ENCODE measurements at regions not wholly inside any gene's neighbourhood (a gene's known extent, or its start where the extent isn't known, plus 50 kb on each side); places are given as distances from the start of the nearest gene placed in this dataset.

DNA sequence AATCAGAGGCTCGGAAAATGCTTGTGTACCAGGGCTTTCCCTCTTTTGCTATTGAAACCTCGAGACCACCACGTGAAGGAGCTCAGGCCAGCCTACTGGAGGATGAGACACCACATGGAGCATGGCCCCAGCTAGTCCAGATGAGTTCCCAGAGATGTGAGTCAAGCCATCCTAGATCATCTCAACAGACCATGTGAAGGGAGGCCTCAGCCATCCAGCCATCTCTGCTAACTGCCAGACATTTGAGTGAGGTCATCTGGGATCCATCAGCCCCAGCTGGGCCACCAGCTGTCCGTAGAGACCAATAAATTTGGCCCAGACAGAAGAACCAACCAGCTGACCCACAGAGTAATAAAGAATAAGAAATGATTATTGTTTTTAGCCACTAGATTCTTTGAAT, 62.8 kb upstream of the PROK2 start:
- no peak for DNase-seq

DNA sequence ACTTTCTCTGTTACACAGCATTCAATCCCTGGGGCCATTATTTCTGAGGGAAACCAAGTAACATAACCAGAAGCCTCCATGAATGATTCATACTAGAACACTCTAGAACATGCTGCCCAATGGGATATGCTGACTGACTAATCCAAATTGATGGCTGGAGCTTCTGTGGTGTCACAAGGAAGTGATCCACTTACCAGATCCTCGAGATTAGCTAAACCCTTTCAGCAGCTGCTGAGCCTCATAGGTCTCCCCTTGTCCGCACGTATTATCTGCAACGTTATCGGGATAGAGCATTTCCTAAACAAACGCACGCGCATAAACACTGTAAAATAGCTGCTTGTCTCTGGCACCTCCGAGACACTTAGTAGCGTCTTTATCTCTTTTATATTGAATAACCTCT, 61.2 kb upstream of the PROK2 start:
- DNase-seq: no peak

DNA sequence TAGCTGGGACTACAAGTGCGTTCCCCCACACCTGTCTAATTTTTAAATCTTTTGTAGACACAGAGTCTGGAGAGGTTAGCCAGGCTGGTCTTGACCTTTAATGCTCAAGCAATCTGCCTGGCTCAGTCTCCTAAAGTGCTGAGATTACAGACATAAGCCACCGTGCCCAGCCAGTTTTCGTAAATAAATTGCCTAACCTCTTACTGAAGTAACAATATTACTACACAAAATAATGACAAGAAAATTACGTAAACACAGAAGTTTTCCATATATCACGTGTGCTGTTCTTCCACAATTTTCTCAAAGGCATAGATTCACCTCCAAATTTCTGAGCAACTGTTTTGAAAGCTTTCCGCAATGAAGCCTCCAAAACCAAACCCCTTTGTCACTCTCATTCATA, 58.1 kb upstream of the PROK2 start:
- DNase-seq: no peak

- no peak for DNase-seq
Measured at GRCh38 chr3:71838406-71838805, 53.5 kb upstream of the PROK2 start.

All from left hindlimb (tissue), 1 donor.